GM06990 (cell line): ENCODE measurements at regions not wholly inside any gene's neighbourhood (a gene's known extent, or its start where the extent isn't known, plus 50 kb on each side); places are given as distances from the start of the nearest gene placed in this dataset.

Experiments
- DNase-seq: peaks from one replicate; pipeline ENCODE4 v3.0.0-alpha.2; 2011; ENCODE audit not compliant: insufficient read length; ENCODE audit errors: extremely low read depth
- H3K27me3 ChIP-seq: replicated peaks from 2 replicates; pipeline ENCODE4 v1.6.0; 2011; ENCODE audit warnings: low read length; ENCODE audit not compliant: control insufficient read depth, insufficient read depth
- H3K36me3 ChIP-seq: 2 replicates; pipeline ENCODE4 v1.5.1; 2011; ENCODE audit warnings: low read length; ENCODE audit not compliant: control insufficient read depth, insufficient read depth
- H3K4me3 ChIP-seq: replicated peaks from 2 replicates; pipeline ENCODE4 v1.5.1; 2011; ENCODE audit warnings: low read depth, mild to moderate bottlenecking, control low read depth, low read length
- CTCF ChIP-seq: IDR thresholded peaks from 2 replicates; pipeline ENCODE4 v1.5.1; 2011; ENCODE audit warnings: low read length, control low read depth, mild to moderate bottlenecking, inconsistent platforms; ENCODE audit not compliant: insufficient read depth, poor library complexity, severe bottlenecking

- no peaks in the 10 kb centered on the region for H3K36me3 ChIP-seq
- H3K27me3 ChIP-seq, result no peaks in the 10 kb centered on the region
- no peak for DNase-seq
- no peak for TF ChIP-seq CTCF
- no peak overlapping the region for H3K4me3 ChIP-seq
Measured at GRCh38 chr1:221562542-221563475, 179.1 kb downstream of the DUSP10 start.

- no peaks in the 10 kb centered on the region for H3K27me3 ChIP-seq
- no peaks in the 10 kb centered on the region for H3K36me3 ChIP-seq
- H3K4me3 ChIP-seq, result no peak overlapping the region
- TF ChIP-seq CTCF, result no peak
- DNase-seq, result no peak
Measured at GRCh38 chr1:221563476-221563921, 178.4 kb downstream of the DUSP10 start.

GRCh38 chr1:221564891-221565290 lies 177.0 kb downstream of the DUSP10 start:
- H3K36me3 ChIP-seq, result no peaks in the 10 kb centered on the region
- no peak for TF ChIP-seq CTCF
- H3K27me3 ChIP-seq, result no peaks in the 10 kb centered on the region
- H3K4me3 ChIP-seq, result no peak overlapping the region
- no peak for DNase-seq

- Histone ChIP-seq H3K27me3 (no peaks in the 10 kb centered on the region), H3K4me3 (no peak overlapping the region), H3K36me3 (no peaks in the 10 kb centered on the region)
- no peak for TF ChIP-seq CTCF
- DNase-seq, result no peak
Measured at GRCh38 chr1:221565711-221566110, 176.2 kb downstream of the DUSP10 start.

- no peaks in the 10 kb centered on the region for H3K36me3 ChIP-seq
- DNase-seq, result no peak
- H3K27me3 ChIP-seq, result no peaks in the 10 kb centered on the region
- no peak overlapping the region for H3K4me3 ChIP-seq
- no peak for TF ChIP-seq CTCF
Measured at GRCh38 chr1:221567859-221568507, 173.9 kb downstream of the DUSP10 start.
